K562 (cell line): ENCODE measurements at regions not wholly inside any gene's neighbourhood (a gene's known extent, or its start where the extent isn't known, plus 50 kb on each side); places are given as distances from the start of the nearest gene placed in this dataset.

ENCODE experiments used
- CBX1 ChIP-seq: sonication (generic); IDR thresholded peaks from 2 replicates; pipeline ENCODE4 v1.6.1; 2016; ENCODE audit warnings: antibody characterized with exemption, low read depth, mild to moderate bottlenecking
- CREB1 ChIP-seq, 2 experiments: sonication (generic) in 1 of 2; formaldehyde crosslinking in 1 of 2; IDR thresholded peaks; 2 replicates each; pipeline versions ENCODE4 v1.6.1 to v1.8.0; 2012 to 2022; ENCODE audit warnings: inconsistent platforms in 1 of 2, mild to moderate bottlenecking in 1 of 2, missing genetic modification reagents in 1 of 2, moderate library complexity in 1 of 2
- DIDO1 ChIP-seq: fragments of 450-650 bp; IDR thresholded peaks from 2 replicates; pipeline ENCODE4 v1.6.1; 2016; ENCODE audit warnings: low read depth, missing biosample characterization, missing genetic modification characterization
- DPF2 ChIP-seq: fragments of 450-650 bp; IDR thresholded peaks from 2 replicates; pipeline ENCODE4 v1.6.1; 2016
- GATAD2A ChIP-seq: fragments of 450-650 bp; IDR thresholded peaks from 2 replicates; pipeline ENCODE4 v1.6.1; 2017
- IRF2 ChIP-seq: sonication (generic); formaldehyde crosslinking; IDR thresholded peaks from 2 replicates; pipeline ENCODE4 v1.8.1; 2022; ENCODE audit warnings: mild to moderate bottlenecking, missing genetic modification reagents
- KLF10 ChIP-seq: fragments of 250-450 bp; sonication (Bioruptor Pico); IDR thresholded peaks from 2 replicates; pipeline ENCODE4 v1.6.1; 2021; ENCODE audit warnings: matching md5 sums
- NELFE ChIP-seq: IDR thresholded peaks from 2 replicates; pipeline ENCODE4 v1.6.1; 2011; ENCODE audit warnings: mild to moderate bottlenecking; ENCODE audit not compliant: insufficient read depth, insufficient read length
- PCBP2 ChIP-seq: fragments of 200-400 bp; formaldehyde crosslinking; IDR thresholded peaks from 2 replicates; pipeline ENCODE4 v1.6.1; 2018; ENCODE audit warnings: low read length, low read depth, mild to moderate bottlenecking, moderate library complexity; ENCODE audit not compliant: poor library complexity, severe bottlenecking
- RB1 ChIP-seq: fragments of 450-650 bp; IDR thresholded peaks from 2 replicates; pipeline ENCODE4 v1.6.1; 2017; ENCODE audit warnings: low read depth, mild to moderate bottlenecking
- SNRNP70 ChIP-seq: fragments of 200-400 bp; formaldehyde crosslinking; optimal IDR thresholded peaks from 2 replicates; pipeline ENCODE3; 2017; ENCODE audit warnings: low read depth, low read length
- SRSF1 ChIP-seq: fragments of 200-400 bp; formaldehyde crosslinking; IDR thresholded peaks from 2 replicates; pipeline ENCODE4 v1.6.1; 2017; ENCODE audit warnings: mild to moderate bottlenecking, low read depth, low read length, moderate library complexity
- SRSF9 ChIP-seq: fragments of 200-400 bp; formaldehyde crosslinking; IDR thresholded peaks from 2 replicates; pipeline ENCODE4 v1.6.1; 2017; ENCODE audit warnings: low read depth, low read length, borderline replicate concordance
- ZNF212 ChIP-seq: fragments of 450-650 bp; formaldehyde crosslinking; IDR thresholded peaks from 2 replicates; pipeline ENCODE4 v1.4.0; 2020; ENCODE audit warnings: mild to moderate bottlenecking
- ZNF830 ChIP-seq: fragments of 250-450 bp; sonication (Bioruptor Pico); IDR thresholded peaks from 2 replicates; pipeline ENCODE4 v1.5.0; 2021; ENCODE audit warnings: mild to moderate bottlenecking
- TF ChIP-seq, protein P1 (sequence below): sonication (generic); formaldehyde crosslinking; IDR thresholded peaks from 2 replicates; pipeline ENCODE4 v1.8.0; 2023; ENCODE audit warnings: mild to moderate bottlenecking, missing genetic modification reagents
- TF ChIP-seq, protein P2 (sequence below), 2 experiments: IDR thresholded peaks; 2 replicates each; pipeline ENCODE4 v1.6.1; 2011; ENCODE audit warnings: borderline replicate concordance in 1 of 2, control low read depth in 1 of 2, low read depth in 1 of 2, low read length in 1 of 2, mild to moderate bottlenecking in 1 of 2, mixed read lengths in 1 of 2, moderate library complexity in 1 of 2; ENCODE audit not compliant: insufficient read depth in 1 of 2, insufficient read length in 1 of 2, poor library complexity in 1 of 2, severe bottlenecking in 1 of 2; ENCODE audit errors: extremely low read depth in 1 of 2
- TF ChIP-seq, protein P3 (sequence below): IDR thresholded peaks from 2 replicates; pipeline ENCODE4 v1.6.1; 2011; ENCODE audit not compliant: insufficient read length; ENCODE audit errors: extremely low read depth
- TF ChIP-seq, protein P4 (sequence below): fragments of 200-800 bp; sonication (Bioruptor generic); IDR thresholded peaks from 2 replicates; pipeline ENCODE4 v1.6.1; 2017; ENCODE audit warnings: missing genetic modification characterization, missing compliant biosample characterization
- TF ChIP-seq, protein P5 (sequence below): fragments of 250-450 bp; sonication (Bioruptor Pico); IDR thresholded peaks from 2 replicates; pipeline ENCODE4 v1.9.0; 2021; ENCODE audit warnings: mild to moderate bottlenecking
- TF ChIP-seq, protein P6 (sequence below), 3 experiments: fragments of 200-800 bp in 1 of 3; sonication (Bioruptor generic) in 1 of 3; sonication (generic) in 1 of 3; formaldehyde crosslinking in 1 of 3; IDR thresholded peaks; 2 replicates each; pipeline versions ENCODE4 v1.6.1 to v1.8.0; 2016 to 2022; ENCODE audit warnings: mild to moderate bottlenecking in 2 of 3, missing compliant biosample characterization in 2 of 3, missing genetic modification characterization in 2 of 3, missing genetic modification reagents in 1 of 3

DNA sequence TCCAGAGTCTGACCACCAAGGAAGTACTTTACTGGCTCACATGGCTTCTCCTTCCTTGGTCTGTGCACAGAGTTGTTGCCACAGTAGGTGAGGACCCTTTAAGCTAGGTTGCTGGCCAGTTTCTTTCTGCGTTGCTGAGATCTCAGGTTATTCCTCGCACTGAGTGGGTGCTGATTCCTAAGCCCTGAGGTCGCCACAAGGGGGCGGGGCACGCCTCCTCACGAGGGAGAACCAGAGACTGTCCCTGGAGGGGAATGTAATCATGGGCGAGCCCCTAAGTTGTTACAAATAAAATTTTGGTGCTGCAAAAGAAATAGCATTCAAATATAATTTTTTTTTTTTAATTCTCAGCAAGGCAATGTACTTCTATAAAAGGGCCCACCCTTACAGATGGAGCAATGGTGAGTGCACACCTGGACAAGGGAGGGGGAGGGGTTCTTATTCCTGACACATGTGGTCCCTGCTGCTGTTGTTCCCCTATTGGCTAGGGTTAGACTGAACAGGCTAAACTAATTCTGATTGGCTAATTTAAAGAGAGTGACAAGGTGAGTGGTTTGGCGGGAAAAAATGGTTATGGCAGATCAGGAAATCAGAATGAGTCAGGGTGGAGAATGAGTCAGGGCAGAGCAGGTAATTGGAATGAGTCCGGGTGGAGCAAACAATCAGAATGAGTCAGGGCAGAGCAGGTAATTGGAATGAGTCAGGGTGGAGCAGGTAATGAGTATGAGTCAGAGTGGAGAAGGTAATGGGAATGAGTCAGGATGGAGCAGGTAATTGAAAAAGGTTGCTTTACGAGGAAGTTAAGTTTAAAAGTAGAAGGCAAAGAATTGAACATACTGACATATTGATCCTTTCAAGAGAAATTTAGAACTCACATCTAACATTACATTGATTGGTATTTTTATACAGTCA, 107.5 kb downstream of the VSIG4 start (continued):
- TF ChIP-seq, protein P1, sequence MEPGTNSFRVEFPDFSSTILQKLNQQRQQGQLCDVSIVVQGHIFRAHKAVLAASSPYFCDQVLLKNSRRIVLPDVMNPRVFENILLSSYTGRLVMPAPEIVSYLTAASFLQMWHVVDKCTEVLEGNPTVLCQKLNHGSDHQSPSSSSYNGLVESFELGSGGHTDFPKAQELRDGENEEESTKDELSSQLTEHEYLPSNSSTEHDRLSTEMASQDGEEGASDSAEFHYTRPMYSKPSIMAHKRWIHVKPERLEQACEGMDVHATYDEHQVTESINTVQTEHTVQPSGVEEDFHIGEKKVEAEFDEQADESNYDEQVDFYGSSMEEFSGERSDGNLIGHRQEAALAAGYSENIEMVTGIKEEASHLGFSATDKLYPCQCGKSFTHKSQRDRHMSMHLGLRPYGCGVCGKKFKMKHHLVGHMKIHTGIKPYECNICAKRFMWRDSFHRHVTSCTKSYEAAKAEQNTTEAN (CRISPR knock-in tag): no peak
- no peak for TF ChIP-seq SRSF9
- no peak for TF ChIP-seq RB1
- no peak for TF ChIP-seq NELFE
- TF ChIP-seq SNRNP70: no peak
- TF ChIP-seq DPF2: peak; percentile 68
- TF ChIP-seq ZNF212: no peak
- TF ChIP-seq, protein P2, sequence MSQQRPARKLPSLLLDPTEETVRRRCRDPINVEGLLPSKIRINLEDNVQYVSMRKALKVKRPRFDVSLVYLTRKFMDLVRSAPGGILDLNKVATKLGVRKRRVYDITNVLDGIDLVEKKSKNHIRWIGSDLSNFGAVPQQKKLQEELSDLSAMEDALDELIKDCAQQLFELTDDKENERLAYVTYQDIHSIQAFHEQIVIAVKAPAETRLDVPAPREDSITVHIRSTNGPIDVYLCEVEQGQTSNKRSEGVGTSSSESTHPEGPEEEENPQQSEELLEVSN (IDR thresholded peaks at IDR 0.05; ENCODE audit: borderline replicate concordance in 1 of 2, extremely low read depth in 1 of 2, insufficient read depth in 1 of 2, insufficient read length in 1 of 2, low read depth in 1 of 2, low read length in 1 of 2, poor library complexity in 1 of 2, severe bottlenecking in 1 of 2): no peak
- TF ChIP-seq, protein P3, sequence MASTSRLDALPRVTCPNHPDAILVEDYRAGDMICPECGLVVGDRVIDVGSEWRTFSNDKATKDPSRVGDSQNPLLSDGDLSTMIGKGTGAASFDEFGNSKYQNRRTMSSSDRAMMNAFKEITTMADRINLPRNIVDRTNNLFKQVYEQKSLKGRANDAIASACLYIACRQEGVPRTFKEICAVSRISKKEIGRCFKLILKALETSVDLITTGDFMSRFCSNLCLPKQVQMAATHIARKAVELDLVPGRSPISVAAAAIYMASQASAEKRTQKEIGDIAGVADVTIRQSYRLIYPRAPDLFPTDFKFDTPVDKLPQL: no peak
- TF ChIP-seq, protein P4, sequence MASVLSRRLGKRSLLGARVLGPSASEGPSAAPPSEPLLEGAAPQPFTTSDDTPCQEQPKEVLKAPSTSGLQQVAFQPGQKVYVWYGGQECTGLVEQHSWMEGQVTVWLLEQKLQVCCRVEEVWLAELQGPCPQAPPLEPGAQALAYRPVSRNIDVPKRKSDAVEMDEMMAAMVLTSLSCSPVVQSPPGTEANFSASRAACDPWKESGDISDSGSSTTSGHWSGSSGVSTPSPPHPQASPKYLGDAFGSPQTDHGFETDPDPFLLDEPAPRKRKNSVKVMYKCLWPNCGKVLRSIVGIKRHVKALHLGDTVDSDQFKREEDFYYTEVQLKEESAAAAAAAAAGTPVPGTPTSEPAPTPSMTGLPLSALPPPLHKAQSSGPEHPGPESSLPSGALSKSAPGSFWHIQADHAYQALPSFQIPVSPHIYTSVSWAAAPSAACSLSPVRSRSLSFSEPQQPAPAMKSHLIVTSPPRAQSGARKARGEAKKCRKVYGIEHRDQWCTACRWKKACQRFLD (CRISPR knock-in tag): no peak
- TF ChIP-seq SRSF1: no peak
- TF ChIP-seq IRF2 (CRISPR knock-in tag): no peak
- no peak for TF ChIP-seq CREB1 (IDR thresholded peaks at IDR 0.05)
- TF ChIP-seq CREB1 (CRISPR knock-in tag; IDR thresholded peaks at IDR 0.05): no peak
- TF ChIP-seq CBX1: no peak
- no peak for TF ChIP-seq PCBP2
- TF ChIP-seq, protein P5, sequence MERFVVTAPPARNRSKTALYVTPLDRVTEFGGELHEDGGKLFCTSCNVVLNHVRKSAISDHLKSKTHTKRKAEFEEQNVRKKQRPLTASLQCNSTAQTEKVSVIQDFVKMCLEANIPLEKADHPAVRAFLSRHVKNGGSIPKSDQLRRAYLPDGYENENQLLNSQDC: no peak
- no peak for TF ChIP-seq DIDO1 (tag)
- no peak for TF ChIP-seq GATAD2A
- TF ChIP-seq KLF10 (CRISPR knock-in tag): no peak
- TF ChIP-seq, protein P6, sequence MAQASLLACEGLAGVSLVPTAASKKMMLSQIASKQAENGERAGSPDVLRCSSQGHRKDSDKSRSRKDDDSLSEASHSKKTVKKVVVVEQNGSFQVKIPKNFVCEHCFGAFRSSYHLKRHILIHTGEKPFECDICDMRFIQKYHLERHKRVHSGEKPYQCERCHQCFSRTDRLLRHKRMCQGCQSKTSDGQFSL (CRISPR knock-in tag; IDR thresholded peaks at IDR 0.05): no peak
- TF ChIP-seq, protein P6 (tag; IDR thresholded peaks at IDR 0.05): no peak
- no peak for TF ChIP-seq ZNF830 (CRISPR knock-in tag)
